Nephron (organoid): ENCODE measurements at regions not wholly inside any gene's neighbourhood (a gene's known extent, or its start where the extent isn't known, plus 50 kb on each side); places are given as distances from the start of the nearest gene placed in this dataset.

Experiments
- H3K27ac Mint-ChIP-seq, 3 experiments: 2 replicates each; pipeline ENCODE4 v1.8.0; 2020; ENCODE audit warnings: mixed read lengths in 3 of 3, mild to moderate bottlenecking in 2 of 3, moderate library complexity in 1 of 3
- H3K27me3 Mint-ChIP-seq: 2 replicates; pipeline ENCODE4 v1.8.0; 2021; ENCODE audit warnings: low read depth, mild to moderate bottlenecking, moderate library complexity, mixed read lengths
- H3K36me3 Mint-ChIP-seq: 2 replicates; pipeline ENCODE4 v1.8.0; 2020; ENCODE audit warnings: low read depth, mixed read lengths
- H3K4me1 Mint-ChIP-seq: 2 replicates; pipeline ENCODE4 v1.8.0; 2020; ENCODE audit warnings: mixed read lengths
- H3K4me3 Mint-ChIP-seq, 3 experiments: 2 replicates each; pipeline ENCODE4 v1.8.0; 2020; ENCODE audit warnings: mild to moderate bottlenecking in 3 of 3, mixed read lengths in 3 of 3, moderate library complexity in 2 of 3
- H3K9me3 Mint-ChIP-seq: 2 replicates; pipeline ENCODE4 v1.8.0; 2020; ENCODE audit warnings: mixed read lengths
- CTCF ChIP-seq, 3 experiments: fragments of 200-600 bp; sonication (generic); IDR thresholded peaks; one replicate each; pipeline ENCODE4 v1.5.0; 2021; ENCODE audit warnings: antibody characterized with exemption in 3 of 3; ENCODE audit not compliant: unreplicated experiment in 3 of 3

GRCh38 chr10:78458983-78459638, 425.4 kb downstream of the RPS24 start:
- no peaks in the 10 kb centered on the region for H3K36me3 Mint-ChIP-seq
- H3K4me1 Mint-ChIP-seq = peaks cover 49% of the 10 kb centered on the region
- no peak overlapping the region for H3K27ac Mint-ChIP-seq
- H3K27me3 Mint-ChIP-seq = peaks cover 5% of the 10 kb centered on the region
- no peak overlapping the region for H3K4me3 Mint-ChIP-seq
- no peak for TF ChIP-seq CTCF (IDR thresholded peaks at IDR 0.05; ENCODE audit: unreplicated experiment in 3 of 3)
- no peaks in the 10 kb centered on the region for H3K9me3 Mint-ChIP-seq

- Mint-ChIP-seq H3K4me1 (peaks cover 50% of the 10 kb centered on the region), H3K27me3 (peaks cover 3% of the 10 kb centered on the region), H3K4me3 (no peak overlapping the region), H3K36me3 (no peaks in the 10 kb centered on the region), H3K27ac (peak overlapping the region in 1 of 3 experiments; percentile 63), H3K9me3 (no peaks in the 10 kb centered on the region)
- TF ChIP-seq CTCF (IDR thresholded peaks at IDR 0.05; ENCODE audit: unreplicated experiment in 3 of 3) = no peak
Observed at GRCh38 chr10:78459639-78460037, 426.0 kb downstream of the RPS24 start.

GRCh38 chr10:78460204-78460603, 426.5 kb downstream of the RPS24 start:
- Mint-ChIP-seq H3K27ac (peak overlapping the region in 2 of 3 experiments; percentile 63 to 71), H3K4me3 (no peak overlapping the region), H3K36me3 (no peaks in the 10 kb centered on the region), H3K27me3 (peaks cover 3% of the 10 kb centered on the region), H3K4me1 (peaks cover 50% of the 10 kb centered on the region), H3K9me3 (no peaks in the 10 kb centered on the region)
- no peak for TF ChIP-seq CTCF (IDR thresholded peaks at IDR 0.05; ENCODE audit: unreplicated experiment in 3 of 3)

GRCh38 chr10:78461333-78461732, 427.7 kb downstream of the RPS24 start:
- no peak overlapping the region for H3K4me3 Mint-ChIP-seq
- H3K27ac Mint-ChIP-seq = peak overlapping the region in 2 of 3 experiments; percentile 63 to 71
- no peaks in the 10 kb centered on the region for H3K36me3 Mint-ChIP-seq
- no peaks in the 10 kb centered on the region for H3K27me3 Mint-ChIP-seq
- no peak for TF ChIP-seq CTCF (IDR thresholded peaks at IDR 0.05; ENCODE audit: unreplicated experiment in 3 of 3)
- H3K9me3 Mint-ChIP-seq = no peaks in the 10 kb centered on the region
- peaks cover 44% of the 10 kb centered on the region for H3K4me1 Mint-ChIP-seq

- peak overlapping the region in 2 of 3 experiments; percentile 55 to 63 for H3K27ac Mint-ChIP-seq
- no peak for TF ChIP-seq CTCF (IDR thresholded peaks at IDR 0.05; ENCODE audit: unreplicated experiment in 3 of 3)
- no peaks in the 10 kb centered on the region for H3K9me3 Mint-ChIP-seq
- no peaks in the 10 kb centered on the region for H3K36me3 Mint-ChIP-seq
- no peak overlapping the region for H3K4me3 Mint-ChIP-seq
- no peaks in the 10 kb centered on the region for H3K27me3 Mint-ChIP-seq
- H3K4me1 Mint-ChIP-seq = peaks cover 45% of the 10 kb centered on the region
Observed at GRCh38 chr10:78462176-78462575, 428.5 kb downstream of the RPS24 start.

- Mint-ChIP-seq H3K4me3 (no peak overlapping the region), H3K27me3 (no peaks in the 10 kb centered on the region), H3K27ac (peak overlapping the region in 2 of 3 experiments; percentile 55 to 63), H3K9me3 (peaks cover 5% of the 10 kb centered on the region), H3K36me3 (peaks cover 3% of the 10 kb centered on the region), H3K4me1 (peaks cover 50% of the 10 kb centered on the region)
- TF ChIP-seq CTCF (IDR thresholded peaks at IDR 0.05; ENCODE audit: unreplicated experiment in 3 of 3) = no peak
Observed at GRCh38 chr10:78462726-78463228, 429.1 kb downstream of the RPS24 start.
